Epithelial cell of esophagus (primary cell): ENCODE measurements at regions not wholly inside any gene's neighbourhood (a gene's known extent, or its start where the extent isn't known, plus 50 kb on each side); places are given as distances from the start of the nearest gene placed in this dataset.

Experiments
- DNase-seq: peaks from one replicate; pipeline ENCODE4 v3.0.0; 2010; ENCODE audit warnings: low read depth
- H3K4me3 ChIP-seq: 2 replicates; pipeline ENCODE4 v1.5.1; 2011; ENCODE audit warnings: mild to moderate bottlenecking, low read length, control low read depth
- CTCF ChIP-seq: IDR thresholded peaks from 2 replicates; pipeline ENCODE4 v1.5.1; 2011; ENCODE audit warnings: low read depth, mild to moderate bottlenecking, low read length, control low read depth, inconsistent platforms; ENCODE audit not compliant: insufficient read depth; ENCODE audit errors: missing control alignments

- no peak for DNase-seq
- H3K4me3 ChIP-seq: no peak overlapping the region
- TF ChIP-seq CTCF: no peak
Measured at GRCh38 chrX:95878874-95879273, 805.8 kb upstream of the DIAPH2 start.

DNA sequence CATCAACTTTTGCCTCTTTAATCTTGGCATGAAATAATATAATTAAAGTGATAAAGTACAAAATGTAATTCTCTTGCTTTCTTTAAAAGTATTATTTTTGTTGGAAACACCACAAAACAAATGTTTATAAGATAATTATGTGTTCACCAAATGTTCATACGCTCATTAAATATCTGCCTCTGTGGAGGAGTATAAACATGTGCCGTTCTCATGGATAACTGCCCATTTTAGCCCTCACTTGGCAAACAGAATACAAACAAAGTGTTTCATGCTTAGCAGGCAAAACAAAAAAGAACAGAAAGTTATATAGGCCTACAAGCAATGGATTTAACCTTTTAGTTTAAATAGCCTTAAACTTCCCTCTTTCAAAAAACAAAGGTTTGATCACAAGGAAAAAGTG lies 800.5 kb upstream of the DIAPH2 start:
- no peak for DNase-seq
- no peak overlapping the region for H3K4me3 ChIP-seq
- TF ChIP-seq CTCF: no peak

DNA sequence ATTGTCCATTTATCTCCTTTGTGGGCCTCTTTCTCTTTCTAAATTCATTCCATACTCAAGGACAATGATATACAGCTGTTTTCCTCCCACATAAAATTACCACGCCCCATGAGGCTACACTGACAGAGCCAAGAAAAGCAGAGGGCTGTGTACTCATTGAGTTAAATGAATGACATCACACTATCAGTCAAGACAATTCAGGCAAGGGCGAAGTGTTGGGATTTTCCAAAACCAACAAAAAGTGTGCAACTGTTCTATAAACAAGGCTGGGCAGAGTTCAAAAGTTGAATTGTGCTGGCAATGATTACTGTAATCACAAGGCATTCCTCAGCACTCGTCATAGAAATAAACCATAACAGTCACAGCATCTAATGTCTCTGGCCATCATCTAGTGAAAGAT lies 799.6 kb upstream of the DIAPH2 start:
- no peak for TF ChIP-seq CTCF
- H3K4me3 ChIP-seq: no peak overlapping the region
- DNase-seq: peak; percentile 42

DNA sequence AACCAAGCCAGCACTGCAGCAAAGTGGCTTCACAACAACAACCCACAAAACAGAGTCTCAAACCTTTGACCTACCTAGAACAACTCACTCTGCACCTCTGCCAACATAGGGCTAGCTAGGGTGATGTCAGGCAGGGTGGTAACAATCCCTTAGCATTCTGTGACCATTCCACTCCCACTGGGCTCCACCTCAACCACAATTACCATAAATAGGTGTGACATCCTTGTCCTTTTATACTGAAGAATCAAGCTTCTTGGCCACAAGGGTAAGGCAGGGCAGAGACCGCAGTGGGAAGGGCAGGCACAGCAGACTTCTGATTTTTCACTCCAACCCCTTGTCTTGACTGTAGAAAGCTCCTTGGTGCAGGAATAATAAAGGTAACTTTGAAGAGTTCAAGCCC lies 795.4 kb upstream of the DIAPH2 start:
- H3K4me3 ChIP-seq: no peak overlapping the region
- DNase-seq: no peak
- TF ChIP-seq CTCF: no peak

GRCh38 chrX:95893636-95894035 lies 791.0 kb upstream of the DIAPH2 start:
- TF ChIP-seq CTCF: no peak
- DNase-seq: no peak
- H3K4me3 ChIP-seq: no peak overlapping the region

DNA sequence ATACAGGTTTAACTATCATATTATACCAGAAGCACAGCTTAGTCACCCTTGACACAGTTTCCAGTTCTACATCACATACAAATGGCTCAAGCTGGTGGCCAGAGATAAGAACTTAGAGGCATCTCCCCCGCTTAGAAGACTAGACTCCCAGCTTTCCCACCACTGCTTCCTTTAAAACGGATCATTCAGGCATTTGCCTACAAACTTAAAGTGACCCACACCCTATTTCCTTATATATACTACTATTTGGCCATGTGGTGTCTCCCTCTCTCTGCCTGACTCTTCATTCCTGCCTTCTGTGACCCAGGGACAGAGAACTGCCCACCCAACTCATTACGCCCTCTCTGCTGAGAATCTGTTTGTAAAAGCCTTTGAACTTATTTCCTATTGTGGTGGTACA lies 781.2 kb upstream of the DIAPH2 start:
- TF ChIP-seq CTCF: peak; percentile 7
- peak; percentile 5 for DNase-seq
- no peak overlapping the region for H3K4me3 ChIP-seq

DNA sequence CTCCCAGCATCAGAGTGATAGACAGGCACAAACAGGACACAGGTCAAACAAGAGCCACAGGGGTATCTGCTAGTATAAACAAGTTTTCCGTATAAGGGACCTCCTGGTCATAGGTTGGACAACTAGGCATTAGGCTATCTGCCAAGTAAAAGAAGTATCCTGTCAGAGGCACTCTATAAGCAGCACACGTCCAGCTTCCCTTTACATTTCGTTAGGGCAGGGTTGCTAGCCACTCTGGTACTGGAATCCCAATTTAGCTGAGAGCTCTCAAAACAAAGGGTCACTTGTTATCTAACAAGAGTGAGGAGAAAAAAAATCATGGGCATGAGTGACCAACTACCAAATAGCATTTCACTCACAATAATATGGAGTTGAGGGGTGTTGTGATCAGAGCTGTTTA lies 780.7 kb upstream of the DIAPH2 start:
- H3K4me3 ChIP-seq: no peak overlapping the region
- TF ChIP-seq CTCF: no peak
- DNase-seq: no peak
